H9 (cell line): ENCODE measurements at regions not wholly inside any gene's neighbourhood (a gene's known extent, or its start where the extent isn't known, plus 50 kb on each side); places are given as distances from the start of the nearest gene placed in this dataset.

ENCODE experiments used
- DNase-seq: peaks from one replicate; pipeline ENCODE4 v3.0.0-alpha.2; 2017
- H2AFZ ChIP-seq: one replicate; pipeline ENCODE4 v1.6.1; 2013; ENCODE audit warnings: mild to moderate bottlenecking, low read length, control low read depth, moderate library complexity
- H2AK5ac ChIP-seq: 2 replicates; pipeline ENCODE4 v1.6.1; 2013; ENCODE audit warnings: low read length, control low read depth, mixed read lengths; ENCODE audit not compliant: insufficient read length
- H2BK120ac ChIP-seq: one replicate; pipeline ENCODE4 v1.6.1; 2013; ENCODE audit warnings: low read depth, mild to moderate bottlenecking, low read length, control low read depth, inconsistent platforms; ENCODE audit not compliant: poor library complexity, severe bottlenecking
- H2BK12ac ChIP-seq: 2 replicates; pipeline ENCODE4 v1.6.1; 2013; ENCODE audit warnings: low read length, control low read depth, mixed read lengths, low read depth; ENCODE audit not compliant: insufficient read length
- H2BK15ac ChIP-seq: 2 replicates; pipeline ENCODE4 v1.6.1; 2013; ENCODE audit warnings: low read depth, low read length, control low read depth
- H2BK20ac ChIP-seq: one replicate; pipeline ENCODE4 v1.6.1; 2013; ENCODE audit warnings: low read depth, mild to moderate bottlenecking, low read length, control low read depth, inconsistent platforms; ENCODE audit not compliant: poor library complexity, severe bottlenecking
- H2BK5ac ChIP-seq: 2 replicates; pipeline ENCODE4 v1.6.1; 2013; ENCODE audit warnings: low read length, control low read depth, mixed read lengths; ENCODE audit not compliant: insufficient read length
- H3K14ac ChIP-seq: 2 replicates; pipeline ENCODE4 v1.6.1; 2013; ENCODE audit warnings: low read length, control low read depth; ENCODE audit not compliant: insufficient read depth
- H3K18ac ChIP-seq: 2 replicates; pipeline ENCODE4 v1.6.1; 2013; ENCODE audit warnings: low read depth, mild to moderate bottlenecking, mixed read lengths, low read length, control low read depth; ENCODE audit not compliant: insufficient read length
- H3K23ac ChIP-seq: 2 replicates; pipeline ENCODE4 v1.6.1; 2013; ENCODE audit warnings: low read length, control low read depth, mixed read lengths, low read depth; ENCODE audit not compliant: insufficient read length
- H3K23me2 ChIP-seq: 2 replicates; pipeline ENCODE4 v1.6.1; 2013; ENCODE audit warnings: low read depth, mild to moderate bottlenecking, mixed read lengths, low read length, control low read depth; ENCODE audit not compliant: insufficient read length, poor library complexity, severe bottlenecking
- H3K27ac ChIP-seq: 2 replicates; pipeline ENCODE4 v1.5.1; 2013; ENCODE audit warnings: low read length, control low read depth, mixed read lengths, low read depth; ENCODE audit not compliant: insufficient read length
- H3K27me3 ChIP-seq: 2 replicates; pipeline ENCODE4 v1.6.1; 2013; ENCODE audit warnings: low read length, control low read depth, inconsistent platforms; ENCODE audit not compliant: insufficient read depth
- H3K4ac ChIP-seq: 2 replicates; pipeline ENCODE4 v1.6.1; 2013; ENCODE audit warnings: low read depth, mild to moderate bottlenecking, control low read depth, inconsistent platforms, low read length, moderate library complexity
- H3K4me1 ChIP-seq: 2 replicates; pipeline ENCODE4 v1.6.1; 2013; ENCODE audit warnings: low read length, control low read depth, inconsistent platforms; ENCODE audit not compliant: insufficient read depth
- H3K4me2 ChIP-seq: 2 replicates; pipeline ENCODE4 v1.6.1; 2013; ENCODE audit warnings: low read length, control low read depth, mixed read lengths; ENCODE audit not compliant: insufficient read length, insufficient read depth
- H3K56ac ChIP-seq: 2 replicates; pipeline ENCODE4 v1.6.1; 2013; ENCODE audit warnings: low read depth, mild to moderate bottlenecking, mixed read lengths, low read length, control low read depth; ENCODE audit not compliant: insufficient read length
- H3K79me1 ChIP-seq: 2 replicates; pipeline ENCODE4 v1.6.1; 2013; ENCODE audit warnings: low read depth, mild to moderate bottlenecking, moderate library complexity, low read length, control low read depth, inconsistent platforms; ENCODE audit not compliant: insufficient read depth, poor library complexity, severe bottlenecking
- H3K79me2 ChIP-seq: 2 replicates; pipeline ENCODE4 v1.6.1; 2013; ENCODE audit warnings: low read length, control low read depth, inconsistent platforms; ENCODE audit not compliant: insufficient read depth
- H3K9ac ChIP-seq: 2 replicates; pipeline ENCODE4 v1.6.1; 2013; ENCODE audit warnings: low read length, control low read depth, mixed read lengths; ENCODE audit not compliant: insufficient read length; ENCODE audit errors: extremely low read depth
- H3K9me3 ChIP-seq: one replicate; pipeline ENCODE4 v1.6.1; 2013; ENCODE audit warnings: low read depth, low read length, inconsistent platforms; ENCODE audit not compliant: control insufficient read depth
- H3T11ph ChIP-seq: one replicate; pipeline ENCODE4 v1.6.1; 2013; ENCODE audit warnings: mild to moderate bottlenecking, low read length, control low read depth, inconsistent platforms
- H4K20me1 ChIP-seq: one replicate; pipeline ENCODE4 v1.6.1; 2013; ENCODE audit not compliant: control insufficient read depth, insufficient read length, insufficient read depth
- H4K5ac ChIP-seq: 2 replicates; pipeline ENCODE4 v1.6.1; 2013; ENCODE audit warnings: low read depth, mild to moderate bottlenecking, mixed read lengths, low read length, control low read depth; ENCODE audit not compliant: insufficient read length
- H4K8ac ChIP-seq: replicated peaks from 2 replicates; pipeline ENCODE4 v1.6.1; 2013; ENCODE audit warnings: low read length, control low read depth, mixed read lengths, low read depth; ENCODE audit not compliant: insufficient read length
- H4K91ac ChIP-seq: 2 replicates; pipeline ENCODE4 v1.6.1; 2013; ENCODE audit warnings: low read depth, mild to moderate bottlenecking, moderate library complexity, mixed read lengths, low read length, control low read depth; ENCODE audit not compliant: insufficient read length
- H3K27ac Mint-ChIP-seq, 3 experiments: 2 replicates in 2 of 3; 3 replicates in 1 of 3; pipeline ENCODE4 v1.8.0; 2020 to 2021; ENCODE audit warnings: mixed read lengths in 3 of 3, mild to moderate bottlenecking in 1 of 3, moderate library complexity in 1 of 3
- H3K27me3 Mint-ChIP-seq: 2 replicates; pipeline ENCODE4 v1.8.0; 2021; ENCODE audit warnings: low read depth, mild to moderate bottlenecking, moderate library complexity, mixed read lengths
- H3K36me3 Mint-ChIP-seq, 3 experiments: 2 replicates in 2 of 3; 3 replicates in 1 of 3; pipeline ENCODE4 v1.8.0; 2020 to 2021; ENCODE audit warnings: low read depth in 3 of 3, mixed read lengths in 3 of 3; ENCODE audit not compliant: insufficient read depth in 1 of 3
- H3K4me1 Mint-ChIP-seq, 2 experiments: 2 replicates each; pipeline ENCODE4 v1.8.0; 2020; ENCODE audit warnings: mixed read lengths in 2 of 2
- H3K4me3 Mint-ChIP-seq, 2 experiments: 2 replicates in 1 of 2; 3 replicates in 1 of 2; pipeline ENCODE4 v1.8.0; 2020 to 2021; ENCODE audit warnings: mild to moderate bottlenecking in 2 of 2, mixed read lengths in 2 of 2, moderate library complexity in 1 of 2
- H3K9me3 Mint-ChIP-seq, 2 experiments: 2 replicates in 1 of 2; 3 replicates in 1 of 2; pipeline ENCODE4 v1.8.0; 2020; ENCODE audit warnings: mild to moderate bottlenecking in 2 of 2, mixed read lengths in 2 of 2, moderate library complexity in 1 of 2
- CTCF ChIP-seq: fragments of 200-600 bp; sonication (generic); conservative IDR thresholded peaks from 3 replicates; pipeline ENCODE4 v1.8.0; 2021; ENCODE audit warnings: antibody characterized with exemption, mild to moderate bottlenecking
- WGBS: extraction: QIAGEN DNeasy Blood & Tissue Kit; methylation state at CpG from one replicate; pipeline ENCODE4 v1.1.7; 2013; ENCODE audit warnings: missing lambda C conversion rate, low lambda C conversion rate, mixed read lengths; ENCODE audit not compliant: insufficient read length; ENCODE audit errors: extremely low coverage; 5-methylcytosine and 5-hydroxymethylcytosine counted together

DNA sequence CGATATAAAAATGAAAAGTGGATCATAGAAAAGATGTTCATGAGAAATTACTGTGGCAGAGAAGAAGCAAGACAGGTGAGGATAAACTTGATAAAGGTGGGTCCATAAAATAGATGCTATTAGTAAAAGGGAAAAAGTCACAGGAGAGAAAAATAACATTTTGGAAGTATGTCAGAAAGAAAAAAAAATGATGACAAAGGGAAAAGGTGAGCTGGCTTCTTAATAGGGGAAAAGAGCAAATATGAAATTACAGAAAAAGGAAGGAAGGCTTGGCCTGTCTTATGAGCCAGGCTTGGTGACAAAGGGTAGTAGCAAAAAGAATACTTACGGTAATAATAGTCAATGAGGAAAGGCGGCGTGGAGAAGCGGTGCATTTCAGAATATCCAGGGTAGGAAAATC lies 386.1 kb downstream of the RWDD3 start:
- no peak overlapping the region for H3K27ac Mint-ChIP-seq
- Histone ChIP-seq H4K8ac (no peak overlapping the region), H3K23me2 (no peaks in the 10 kb centered on the region), H3K27ac (no peak overlapping the region), H2BK5ac (no peak overlapping the region), H4K91ac (no peak overlapping the region), H2BK15ac (no peak overlapping the region), H3K4me2 (no peak overlapping the region), H3K27me3 (no peaks in the 10 kb centered on the region), H3K4me1 (peaks cover 5% of the 10 kb centered on the region; the same call in 1 of the 2 replicates), H2AFZ (no peak overlapping the region), H3K79me2 (no peaks in the 10 kb centered on the region), H2BK12ac (no peak overlapping the region), H2AK5ac (no peak overlapping the region), H3T11ph (no peak overlapping the region), H3K14ac (no peak overlapping the region), H3K4ac (no peak overlapping the region), H3K9ac (no peak overlapping the region), H4K20me1 (no peaks in the 10 kb centered on the region), H3K18ac (no peak overlapping the region), H2BK120ac (no peak overlapping the region), H3K56ac (no peak overlapping the region), H3K9me3 (no peaks in the 10 kb centered on the region), H4K5ac (no peak overlapping the region), H3K23ac (no peak overlapping the region), H2BK20ac (no peak overlapping the region), H3K79me1 (no peaks in the 10 kb centered on the region)
- WGBS, result 100% methylated on average over 1 of the region's 5 CpGs
- no peaks in the 10 kb centered on the region; a peak in 1 of 7 replicates for H3K36me3 Mint-ChIP-seq
- H3K27me3 Mint-ChIP-seq, result no peaks in the 10 kb centered on the region
- no peak overlapping the region for H3K4me3 Mint-ChIP-seq
- TF ChIP-seq CTCF, result no peak
- no peak for DNase-seq
- no peaks in the 10 kb centered on the region for H3K9me3 Mint-ChIP-seq
- peaks cover 3 to 5% of the 10 kb centered on the region in 2 experiments for H3K4me1 Mint-ChIP-seq
